Gastrocnemius medialis (tissue), 4 donors: ENCODE measurements at regions not wholly inside any gene's neighbourhood (a gene's known extent, or its start where the extent isn't known, plus 50 kb on each side); places are given as distances from the start of the nearest gene placed in this dataset.

Source experiments
- ATAC-seq, 2 donors: fragments of 150-250 bp; one replicate each; pipeline ENCODE4 v1.9.1; 2016
- DNase-seq, 2 donors: peaks; one replicate each; pipeline ENCODE4 v3.0.0-alpha.2; 2019
- H3K27ac ChIP-seq, 4 donors: fragments of 200-600 bp; sonication (generic); 1 replicate in 1 of 4; 2 replicates in 3 of 4; pipeline ENCODE4 v1.5.1; 2016 to 2018; ENCODE audit warnings: mild to moderate bottlenecking in 2 of 4, moderate library complexity in 1 of 4
- H3K27me3 ChIP-seq, 3 donors: fragments of 200-600 bp; sonication (generic) in 2 of 3; 1 replicate in 1 of 3; 2 replicates in 2 of 3; pipeline versions ENCODE4 v1.5.1 to v1.6.0; 2016 to 2019; ENCODE audit warnings: mild to moderate bottlenecking in 1 of 3, moderate library complexity in 1 of 3
- H3K36me3 ChIP-seq, 2 donors: fragments of 200-600 bp; sonication (generic) in 1 of 2; one replicate each; pipeline ENCODE4 v1.5.1; 2017 to 2018
- H3K4me1 ChIP-seq, 2 donors: fragments of 200-600 bp; sonication (generic) in 1 of 2; one replicate each; pipeline ENCODE4 v1.5.1; 2016 to 2017; ENCODE audit warnings: mild to moderate bottlenecking in 2 of 2
- H3K4me3 ChIP-seq, 4 donors: fragments of 200-600 bp; sonication (generic) in 3 of 4; 1 replicate in 1 of 4; 2 replicates in 3 of 4; pipeline ENCODE4 v1.5.1; 2016 to 2019; ENCODE audit warnings: mild to moderate bottlenecking in 2 of 4
- H3K9me3 ChIP-seq, 3 donors: fragments of 200-600 bp; sonication (generic) in 2 of 3; 1 replicate in 1 of 3; 2 replicates in 2 of 3; pipeline ENCODE4 v1.5.1; 2016 to 2019
- POLR2A ChIP-seq, 2 donors: fragments of 450-650 bp; IDR thresholded peaks; one replicate each; pipeline ENCODE4 v1.6.1; 2017; ENCODE audit warnings: antibody characterized with exemption in 2 of 2, mild to moderate bottlenecking in 2 of 2, moderate library complexity in 2 of 2
- in situ Hi-C, 4 donors: fragments of 200-750 bp; cut with MboI; loops; one replicate each; pipeline versions ENCODE4 v1.15.0 to v1.8.0; 2017; ENCODE audit warnings: low sequenced_read_pairs in 4 of 4
- intact Hi-C: fragments of 100-400 bp; cut with DNase I; formaldehyde crosslinking; loops from one replicate; pipeline ENCODE4 v1.15.1; 2023; ENCODE audit warnings: low total_unique reads
- TF ChIP-seq, protein P1 (sequence below), 5 experiments: fragments of 450-650 bp in 3 of 5; fragments of 200-600 bp in 2 of 5; sonication (generic) in 2 of 5; IDR thresholded peaks in 4 of 5; conservative IDR thresholded peaks in 1 of 5; 1 replicate in 4 of 5; 2 replicates in 1 of 5; pipeline ENCODE4 v1.5.1; 2016 to 2019; ENCODE audit warnings: antibody characterized with exemption in 5 of 5, mild to moderate bottlenecking in 3 of 5, moderate library complexity in 3 of 5

DNA sequence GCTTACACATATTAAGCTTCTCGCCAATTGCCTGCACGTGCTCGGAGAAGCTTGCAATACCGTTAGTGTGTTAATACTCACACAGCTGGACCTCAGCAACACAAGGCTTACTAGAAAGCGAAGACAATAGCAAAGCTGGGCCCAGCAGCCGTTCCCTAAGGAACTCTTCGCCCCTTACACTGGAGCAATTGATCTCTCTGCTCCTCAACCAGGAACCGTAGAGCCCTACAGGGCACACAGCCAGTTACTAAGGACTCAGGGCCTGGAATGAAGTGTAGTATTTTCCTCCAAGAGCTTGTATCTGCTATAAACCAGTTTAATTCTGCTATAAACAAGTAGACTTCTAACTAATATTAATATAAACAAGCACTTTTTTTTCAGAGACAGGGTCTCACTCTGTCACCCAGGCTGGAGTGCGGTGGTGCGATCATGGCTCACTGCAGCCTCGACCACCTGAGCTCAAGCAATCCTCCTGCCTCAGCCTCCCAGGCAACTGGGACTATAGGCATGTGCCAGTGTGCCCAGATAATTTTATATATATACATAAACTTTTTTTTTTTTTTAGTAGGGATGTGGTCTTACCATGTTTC, 67.0 kb upstream of the SIMC1 start:
- intact Hi-C loops (no loop called here), in situ Hi-C loops (no loop called here)
- H3K4me3 ChIP-seq, result no peak overlapping the region
- ATAC-seq (no peak), DNase-seq (no peak)
- no peaks in the 10 kb centered on the region for H3K9me3 ChIP-seq
- no peaks in the 10 kb centered on the region for H3K4me1 ChIP-seq
- peaks cover 0 to 5% (median 0%) of the 10 kb centered on the region in 3 donors for H3K27me3 ChIP-seq
- no peaks in the 10 kb centered on the region for H3K36me3 ChIP-seq
- TF ChIP-seq, protein P1, sequence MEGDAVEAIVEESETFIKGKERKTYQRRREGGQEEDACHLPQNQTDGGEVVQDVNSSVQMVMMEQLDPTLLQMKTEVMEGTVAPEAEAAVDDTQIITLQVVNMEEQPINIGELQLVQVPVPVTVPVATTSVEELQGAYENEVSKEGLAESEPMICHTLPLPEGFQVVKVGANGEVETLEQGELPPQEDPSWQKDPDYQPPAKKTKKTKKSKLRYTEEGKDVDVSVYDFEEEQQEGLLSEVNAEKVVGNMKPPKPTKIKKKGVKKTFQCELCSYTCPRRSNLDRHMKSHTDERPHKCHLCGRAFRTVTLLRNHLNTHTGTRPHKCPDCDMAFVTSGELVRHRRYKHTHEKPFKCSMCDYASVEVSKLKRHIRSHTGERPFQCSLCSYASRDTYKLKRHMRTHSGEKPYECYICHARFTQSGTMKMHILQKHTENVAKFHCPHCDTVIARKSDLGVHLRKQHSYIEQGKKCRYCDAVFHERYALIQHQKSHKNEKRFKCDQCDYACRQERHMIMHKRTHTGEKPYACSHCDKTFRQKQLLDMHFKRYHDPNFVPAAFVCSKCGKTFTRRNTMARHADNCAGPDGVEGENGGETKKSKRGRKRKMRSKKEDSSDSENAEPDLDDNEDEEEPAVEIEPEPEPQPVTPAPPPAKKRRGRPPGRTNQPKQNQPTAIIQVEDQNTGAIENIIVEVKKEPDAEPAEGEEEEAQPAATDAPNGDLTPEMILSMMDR (IDR thresholded peaks at IDR 0.05 in 4 of 5, conservative IDR thresholded peaks at IDR 0.05 in 1 of 5), result no peak
- no peak for TF ChIP-seq POLR2A (IDR thresholded peaks at IDR 0.05)
- no peak overlapping the region for H3K27ac ChIP-seq

GRCh38 chr5:176172246-176172645, 66.0 kb upstream of the SIMC1 start:
- no peak for TF ChIP-seq POLR2A (IDR thresholded peaks at IDR 0.05)
- TF ChIP-seq, protein P1 (IDR thresholded peaks at IDR 0.05 in 4 of 5, conservative IDR thresholded peaks at IDR 0.05 in 1 of 5), result no peak
- H3K27me3 ChIP-seq, result peaks cover 2 to 6% (median 5%) of the 10 kb centered on the region in 3 donors
- H3K27ac ChIP-seq, result no peak overlapping the region
- in situ Hi-C loops (no loop called here), intact Hi-C loops (no loop called here)
- H3K4me1 ChIP-seq, result no peaks in the 10 kb centered on the region
- no peak for DNase-seq
- H3K9me3 ChIP-seq, result no peaks in the 10 kb centered on the region
- ATAC-seq, result no peak
- no peak overlapping the region for H3K4me3 ChIP-seq
- no peaks in the 10 kb centered on the region for H3K36me3 ChIP-seq

DNA sequence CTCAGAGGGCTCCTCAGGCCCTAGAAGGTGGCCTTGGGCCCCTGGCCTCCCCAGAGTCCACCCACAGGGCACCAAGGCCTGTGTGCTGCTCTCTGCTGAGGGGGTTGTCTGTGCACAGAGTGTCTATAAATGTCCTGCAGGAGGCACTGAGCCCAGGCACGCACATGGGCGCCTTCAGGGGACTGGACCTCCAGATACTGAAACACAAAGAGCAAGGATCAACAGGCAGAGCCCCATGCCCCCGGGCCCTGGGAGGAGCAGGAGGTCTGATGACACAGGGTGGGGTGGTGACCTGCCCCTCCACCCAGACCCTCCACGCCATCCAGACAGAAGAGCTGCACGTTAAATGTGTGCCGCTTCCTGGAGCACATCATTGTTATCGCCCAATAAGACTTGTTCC, 64.6 kb upstream of the SIMC1 start:
- ATAC-seq (no peak), DNase-seq (no peak)
- peaks cover 5 to 13% (median 8%) of the 10 kb centered on the region in 3 donors for H3K27me3 ChIP-seq
- H3K4me1 ChIP-seq, result no peaks in the 10 kb centered on the region
- no peak overlapping the region for H3K4me3 ChIP-seq
- intact Hi-C loops, result no loop called here
- H3K9me3 ChIP-seq, result no peaks in the 10 kb centered on the region
- no peak overlapping the region for H3K27ac ChIP-seq
- H3K36me3 ChIP-seq, result no peaks in the 10 kb centered on the region
- TF ChIP-seq, protein P1 (IDR thresholded peaks at IDR 0.05 in 4 of 5, conservative IDR thresholded peaks at IDR 0.05 in 1 of 5), result no peak
- no peak for TF ChIP-seq POLR2A (IDR thresholded peaks at IDR 0.05)
- in situ Hi-C loops, result no loop called here

- Histone ChIP-seq H3K4me1 (no peaks in the 10 kb centered on the region), H3K27me3 (peaks cover 5 to 22% (median 14%) of the 10 kb centered on the region in 3 donors)
Measured at GRCh38 chr5:176174345-176175025, 63.7 kb upstream of the SIMC1 start.

More at GRCh38 chr5:176174345-176175025, 63.7 kb upstream of the SIMC1 start:
- TF ChIP-seq POLR2A (IDR thresholded peaks at IDR 0.05), result no peak
- TF ChIP-seq, protein P1 (IDR thresholded peaks at IDR 0.05 in 4 of 5, conservative IDR thresholded peaks at IDR 0.05 in 1 of 5), result no peak
- in situ Hi-C loops, result no loop called here
- no peak overlapping the region for H3K27ac ChIP-seq
- intact Hi-C loops, result no loop called here
- no peaks in the 10 kb centered on the region for H3K36me3 ChIP-seq
- DNase-seq, result no peak
- H3K4me3 ChIP-seq, result no peak overlapping the region
- H3K9me3 ChIP-seq, result no peaks in the 10 kb centered on the region
- no peak for ATAC-seq
